Parathyroid adenoma (tissue), 2 donors: ENCODE measurements at regions not wholly inside any gene's neighbourhood (a gene's known extent, or its start where the extent isn't known, plus 50 kb on each side); places are given as distances from the start of the nearest gene placed in this dataset.

ENCODE experiments used
- H2AFZ ChIP-seq: fragments of 300-600 bp; sonication (generic); one replicate; pipeline ENCODE4 v1.7.0; 2017; ENCODE audit warnings: antibody characterized with exemption, mild to moderate bottlenecking
- H3K27ac ChIP-seq: fragments of 300-600 bp; sonication (generic); one replicate; pipeline ENCODE4 v1.7.0; 2017
- H3K27me3 ChIP-seq: fragments of 300-600 bp; sonication (generic); one replicate; pipeline ENCODE4 v1.7.0; 2017; ENCODE audit warnings: low read length; ENCODE audit not compliant: control insufficient read depth, insufficient read depth
- H3K36me3 ChIP-seq: fragments of 300-600 bp; sonication (generic); one replicate; pipeline ENCODE4 v1.7.0; 2017; ENCODE audit warnings: low read length; ENCODE audit not compliant: control insufficient read depth, insufficient read depth
- H3K4me1 ChIP-seq: fragments of 300-600 bp; sonication (generic); one replicate; pipeline ENCODE4 v1.7.0; 2017; ENCODE audit warnings: control low read depth
- H3K4me2 ChIP-seq: fragments of 300-600 bp; sonication (generic); one replicate; pipeline ENCODE4 v1.7.0; 2017; ENCODE audit warnings: low read length
- H3K4me3 ChIP-seq: fragments of 300-600 bp; sonication (generic); one replicate; pipeline ENCODE4 v1.7.0; 2017; ENCODE audit warnings: low read depth, low read length
- H3K79me2 ChIP-seq: fragments of 300-600 bp; sonication (generic); one replicate; pipeline ENCODE4 v1.7.0; 2017; ENCODE audit warnings: control low read depth
- H3K9ac ChIP-seq: fragments of 300-600 bp; sonication (generic); one replicate; pipeline ENCODE4 v1.7.0; 2017; ENCODE audit warnings: mild to moderate bottlenecking
- H3K9me3 ChIP-seq: fragments of 300-600 bp; sonication (generic); one replicate; pipeline ENCODE4 v1.7.0; 2017; ENCODE audit warnings: low read length; ENCODE audit not compliant: control insufficient read depth
- TF ChIP-seq, protein P1 (sequence below): fragments of 300-600 bp; sonication (generic); IDR thresholded peaks from one replicate; pipeline ENCODE4 v1.7.0; 2017; ENCODE audit warnings: antibody characterized with exemption, mild to moderate bottlenecking
- donor health status: primary hyperparathyroidism.

DNA sequence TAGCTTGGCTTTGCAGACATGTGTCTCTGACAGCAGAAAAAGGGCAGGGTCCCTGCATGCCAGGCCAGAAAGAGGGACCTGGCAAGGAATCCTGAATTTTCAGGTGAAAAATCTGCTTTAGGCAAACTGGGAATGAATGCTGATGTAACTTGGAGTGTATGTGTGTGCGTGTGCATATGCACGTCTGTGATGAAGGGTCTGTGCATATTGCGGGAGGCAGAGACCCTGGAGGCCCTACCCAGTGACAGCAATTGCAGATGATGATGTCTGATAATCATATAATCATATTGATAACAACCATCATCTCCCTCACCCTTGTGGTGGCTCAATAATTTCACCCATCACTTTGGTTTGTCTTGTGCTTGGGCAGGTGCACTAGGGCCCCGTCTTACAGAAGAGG lies 80.7 kb upstream of the SDK2 start:
- H3K9me3 ChIP-seq: no peaks in the 10 kb centered on the region
- TF ChIP-seq, protein P1, sequence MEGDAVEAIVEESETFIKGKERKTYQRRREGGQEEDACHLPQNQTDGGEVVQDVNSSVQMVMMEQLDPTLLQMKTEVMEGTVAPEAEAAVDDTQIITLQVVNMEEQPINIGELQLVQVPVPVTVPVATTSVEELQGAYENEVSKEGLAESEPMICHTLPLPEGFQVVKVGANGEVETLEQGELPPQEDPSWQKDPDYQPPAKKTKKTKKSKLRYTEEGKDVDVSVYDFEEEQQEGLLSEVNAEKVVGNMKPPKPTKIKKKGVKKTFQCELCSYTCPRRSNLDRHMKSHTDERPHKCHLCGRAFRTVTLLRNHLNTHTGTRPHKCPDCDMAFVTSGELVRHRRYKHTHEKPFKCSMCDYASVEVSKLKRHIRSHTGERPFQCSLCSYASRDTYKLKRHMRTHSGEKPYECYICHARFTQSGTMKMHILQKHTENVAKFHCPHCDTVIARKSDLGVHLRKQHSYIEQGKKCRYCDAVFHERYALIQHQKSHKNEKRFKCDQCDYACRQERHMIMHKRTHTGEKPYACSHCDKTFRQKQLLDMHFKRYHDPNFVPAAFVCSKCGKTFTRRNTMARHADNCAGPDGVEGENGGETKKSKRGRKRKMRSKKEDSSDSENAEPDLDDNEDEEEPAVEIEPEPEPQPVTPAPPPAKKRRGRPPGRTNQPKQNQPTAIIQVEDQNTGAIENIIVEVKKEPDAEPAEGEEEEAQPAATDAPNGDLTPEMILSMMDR: no peak

DNA sequence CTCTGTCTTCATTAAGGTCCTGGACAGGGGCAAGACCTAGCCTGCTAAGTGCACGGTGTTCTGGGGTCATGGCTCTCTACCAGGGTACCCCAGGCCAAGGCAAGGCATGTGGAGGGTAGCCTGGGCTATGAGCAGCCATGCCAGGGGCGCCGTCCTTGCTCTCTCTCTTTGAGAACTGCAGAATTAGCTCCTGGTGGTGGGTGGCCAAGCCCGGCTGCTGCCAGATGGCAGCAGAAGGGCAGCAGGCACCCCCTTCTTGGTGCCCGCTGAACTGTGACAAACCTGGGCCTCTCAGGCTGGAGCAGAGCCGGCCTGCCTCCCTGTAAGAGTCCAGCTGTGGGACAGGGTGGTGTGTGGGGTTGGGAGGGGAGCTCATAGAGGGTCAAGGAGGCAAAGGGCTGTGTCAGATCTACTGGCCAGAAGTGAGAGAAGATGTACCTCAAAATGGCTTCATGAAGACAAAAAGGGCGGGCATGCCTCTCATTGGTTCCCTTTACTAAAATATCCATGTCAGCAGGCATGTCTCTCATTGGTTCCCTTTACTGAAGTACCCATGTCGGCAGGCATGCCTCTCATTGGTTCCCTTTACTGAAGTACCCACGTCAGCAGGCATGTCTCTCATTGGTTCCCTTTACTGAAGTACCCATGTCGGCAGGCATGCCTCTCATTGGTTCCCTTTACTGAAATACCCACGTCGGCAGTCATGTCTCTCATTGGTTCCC lies 81.7 kb upstream of the SDK2 start:
- Histone ChIP-seq H3K4me1 (no peaks in the 10 kb centered on the region), H3K4me2 (no peak overlapping the region), H2AFZ (no peak overlapping the region), H3K27ac (no peak overlapping the region), H3K4me3 (no peak overlapping the region), H3K27me3 (no peaks in the 10 kb centered on the region), H3K9me3 (no peaks in the 10 kb centered on the region), H3K79me2 (no peaks in the 10 kb centered on the region), H3K36me3 (no peaks in the 10 kb centered on the region), H3K9ac (no peak overlapping the region)
- TF ChIP-seq, protein P1: no peak

More for the DNA sequence above, 80.7 kb upstream of the SDK2 start:
- no peak overlapping the region for H3K9ac ChIP-seq
- no peaks in the 10 kb centered on the region for H3K4me1 ChIP-seq
- H3K4me3 ChIP-seq: no peak overlapping the region
- H3K27ac ChIP-seq: no peak overlapping the region
- H3K27me3 ChIP-seq: no peaks in the 10 kb centered on the region
- H2AFZ ChIP-seq: no peak overlapping the region
- H3K79me2 ChIP-seq: no peaks in the 10 kb centered on the region
- H3K36me3 ChIP-seq: no peaks in the 10 kb centered on the region
- H3K4me2 ChIP-seq: no peak overlapping the region

DNA sequence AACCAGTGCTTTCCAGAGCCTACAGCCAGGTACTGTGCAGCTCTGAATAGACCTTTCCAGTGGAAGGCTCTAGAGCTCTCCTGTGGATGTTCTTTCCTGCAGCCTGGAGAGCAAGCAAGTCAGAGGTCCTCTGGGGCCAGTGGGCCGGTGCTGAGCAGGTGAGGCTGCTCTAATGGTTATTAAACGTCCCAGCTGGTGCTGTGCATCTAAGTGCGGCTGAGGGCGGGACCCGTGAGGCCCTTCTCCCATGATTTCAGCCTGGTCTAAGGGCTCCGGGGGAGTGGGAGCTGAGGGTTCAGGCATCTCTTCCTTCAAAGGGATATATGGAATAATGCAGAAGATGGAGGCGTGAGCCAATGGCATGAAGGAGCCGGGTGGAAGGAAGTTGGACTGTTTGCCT lies 83.7 kb upstream of the SDK2 start:
- no peaks in the 10 kb centered on the region for H3K79me2 ChIP-seq
- no peak overlapping the region for H3K27ac ChIP-seq
- no peak overlapping the region for H3K9ac ChIP-seq
- no peaks in the 10 kb centered on the region for H3K36me3 ChIP-seq
- H3K4me3 ChIP-seq: no peak overlapping the region
- no peaks in the 10 kb centered on the region for H3K9me3 ChIP-seq
- no peaks in the 10 kb centered on the region for H3K27me3 ChIP-seq
- no peaks in the 10 kb centered on the region for H3K4me1 ChIP-seq
- no peak overlapping the region for H2AFZ ChIP-seq
- TF ChIP-seq, protein P1: no peak
- no peak overlapping the region for H3K4me2 ChIP-seq

DNA sequence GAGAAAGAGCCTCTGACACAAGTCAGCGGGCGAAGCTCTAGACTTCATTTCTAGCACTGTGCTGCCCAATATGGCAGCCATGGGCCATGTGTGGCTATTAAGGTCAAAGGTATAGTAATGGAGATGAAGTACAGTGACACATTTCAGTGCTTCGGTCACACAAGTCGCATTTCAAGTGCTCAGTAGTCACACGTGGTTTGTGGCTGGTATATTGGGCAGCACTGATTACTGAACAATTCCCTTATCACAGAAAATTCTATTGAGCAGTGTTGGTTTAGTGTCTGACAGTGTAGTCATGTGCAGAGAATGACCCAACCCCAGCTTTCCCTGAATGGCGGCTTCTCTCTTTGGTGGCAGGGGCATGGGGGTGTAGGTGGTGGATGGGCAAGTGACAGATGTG lies 84.9 kb upstream of the SDK2 start:
- Histone ChIP-seq H3K79me2 (no peaks in the 10 kb centered on the region), H3K27me3 (no peaks in the 10 kb centered on the region), H3K4me1 (no peaks in the 10 kb centered on the region), H3K9me3 (no peaks in the 10 kb centered on the region), H3K4me3 (no peak overlapping the region), H3K27ac (no peak overlapping the region), H3K36me3 (no peaks in the 10 kb centered on the region), H3K9ac (no peak overlapping the region), H2AFZ (no peak overlapping the region), H3K4me2 (no peak overlapping the region)
- TF ChIP-seq, protein P1: no peak

DNA sequence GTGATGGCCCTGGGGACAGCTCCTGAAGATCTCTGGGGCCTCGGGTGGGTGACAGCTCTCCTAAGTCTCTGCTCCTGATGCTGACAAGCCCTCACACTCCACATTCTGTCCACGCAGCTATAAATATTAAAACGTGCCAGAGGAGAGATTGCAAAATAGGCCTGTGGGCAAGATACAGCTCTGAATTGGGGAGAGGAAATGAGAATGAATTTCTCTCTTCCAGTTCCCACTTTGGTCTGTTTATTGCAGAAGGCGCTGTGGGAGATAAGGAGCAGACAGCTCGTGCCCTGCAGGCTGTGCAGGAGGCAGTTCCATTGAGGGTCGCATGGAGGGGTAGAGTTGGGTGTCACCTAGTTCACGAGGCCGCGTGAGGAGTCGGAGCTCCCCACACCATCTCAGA lies 87.5 kb upstream of the SDK2 start:
- TF ChIP-seq, protein P1: no peak
- Histone ChIP-seq H3K79me2 (no peaks in the 10 kb centered on the region), H3K9ac (no peak overlapping the region), H3K9me3 (no peaks in the 10 kb centered on the region), H2AFZ (no peak overlapping the region), H3K4me1 (no peaks in the 10 kb centered on the region), H3K4me3 (no peak overlapping the region), H3K4me2 (no peak overlapping the region), H3K36me3 (no peaks in the 10 kb centered on the region), H3K27ac (no peak overlapping the region), H3K27me3 (peaks cover 4% of the 10 kb centered on the region)
